ENCODE measurements at regions not wholly inside any gene's neighbourhood (a gene's known extent, or its start where the extent isn't known, plus 50 kb on each side); places are given as distances from the start of the nearest gene placed in this dataset.

DNA sequence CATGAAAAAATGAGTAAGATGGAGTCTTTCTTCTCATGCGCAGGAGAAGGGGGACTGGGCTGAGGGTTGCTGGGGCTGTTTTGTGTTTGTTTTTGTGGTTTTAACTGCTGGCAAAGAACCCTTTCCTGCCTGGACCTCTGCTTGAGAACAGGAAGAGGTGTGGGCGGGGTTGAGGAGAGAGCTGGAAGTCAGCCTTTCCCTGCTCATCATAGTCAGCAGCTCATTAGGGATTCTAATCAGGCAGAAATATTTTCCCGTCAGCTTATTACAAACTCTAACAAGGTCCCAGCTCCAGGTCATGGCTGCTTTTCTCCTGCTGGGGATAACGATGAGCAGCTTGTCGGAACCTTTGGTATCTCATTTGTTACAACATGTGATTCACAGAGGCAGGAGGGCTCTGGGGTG is 185.0 kb upstream of the NRXN3 start:
- Histone ChIP-seq H3K27me3 (ENCODE audit: control insufficient read depth, insufficient read depth, low read length) (peaks cover 11% of the 10 kb centered on the region), H3K4me3 (ENCODE audit: low read depth, low read length) (no peak overlapping the region), H3K36me3 (ENCODE audit: control insufficient read depth, insufficient read depth, low read length) (no peaks in the 10 kb centered on the region)
- TF ChIP-seq CTCF (IDR thresholded peaks at IDR 0.05; ENCODE audit: insufficient read depth, low read length, poor library complexity, severe bottlenecking), result no peak
- DNase-seq (ENCODE audit: low read depth), result no peak

DNA sequence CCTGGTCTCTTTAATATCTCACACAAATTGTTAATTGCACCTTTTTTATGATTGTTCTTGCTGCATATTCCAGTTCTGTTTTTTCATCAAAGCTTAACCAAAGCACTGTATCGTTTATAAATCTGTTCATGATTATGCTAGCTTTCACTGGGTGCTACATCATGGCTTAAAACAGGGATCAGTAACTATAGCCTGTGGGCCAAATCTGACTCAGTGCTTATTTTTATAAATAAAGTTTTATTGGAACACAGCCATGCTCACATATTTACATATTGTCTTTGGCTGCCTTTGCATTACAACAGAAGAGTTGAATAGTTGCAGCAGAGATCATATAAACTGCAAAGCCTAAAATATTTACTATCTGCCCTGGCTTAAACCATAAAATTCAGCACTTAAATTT is 183.4 kb upstream of the NRXN3 start:
- no peak for DNase-seq (ENCODE audit: low read depth)
- no peak for TF ChIP-seq CTCF (IDR thresholded peaks at IDR 0.05; ENCODE audit: insufficient read depth, low read length, poor library complexity, severe bottlenecking)
- Histone ChIP-seq H3K4me3 (ENCODE audit: low read depth, low read length) (no peak overlapping the region), H3K36me3 (ENCODE audit: control insufficient read depth, insufficient read depth, low read length) (no peaks in the 10 kb centered on the region), H3K27me3 (ENCODE audit: control insufficient read depth, insufficient read depth, low read length) (peaks cover 3% of the 10 kb centered on the region)

GRCh38 chr14:77988096-77988870 is 181.9 kb upstream of the NRXN3 start:
- DNase-seq (ENCODE audit: low read depth), result no peak
- Histone ChIP-seq H3K4me3 (ENCODE audit: low read depth, low read length) (no peak overlapping the region), H3K36me3 (ENCODE audit: control insufficient read depth, insufficient read depth, low read length) (no peaks in the 10 kb centered on the region), H3K27me3 (ENCODE audit: control insufficient read depth, insufficient read depth, low read length) (no peaks in the 10 kb centered on the region)
- no peak for TF ChIP-seq CTCF (IDR thresholded peaks at IDR 0.05; ENCODE audit: insufficient read depth, low read length, poor library complexity, severe bottlenecking)

GRCh38 chr14:77988970-77989369 is 181.2 kb upstream of the NRXN3 start:
- H3K36me3 ChIP-seq (ENCODE audit: control insufficient read depth, insufficient read depth, low read length), result no peaks in the 10 kb centered on the region
- peak; percentile 82 for DNase-seq (ENCODE audit: low read depth)
- H3K27me3 ChIP-seq (ENCODE audit: control insufficient read depth, insufficient read depth, low read length), result no peaks in the 10 kb centered on the region
- H3K4me3 ChIP-seq (ENCODE audit: low read depth, low read length), result no peak overlapping the region
- TF ChIP-seq CTCF (IDR thresholded peaks at IDR 0.05; ENCODE audit: insufficient read depth, low read length, poor library complexity, severe bottlenecking), result peak; percentile 10

DNA sequence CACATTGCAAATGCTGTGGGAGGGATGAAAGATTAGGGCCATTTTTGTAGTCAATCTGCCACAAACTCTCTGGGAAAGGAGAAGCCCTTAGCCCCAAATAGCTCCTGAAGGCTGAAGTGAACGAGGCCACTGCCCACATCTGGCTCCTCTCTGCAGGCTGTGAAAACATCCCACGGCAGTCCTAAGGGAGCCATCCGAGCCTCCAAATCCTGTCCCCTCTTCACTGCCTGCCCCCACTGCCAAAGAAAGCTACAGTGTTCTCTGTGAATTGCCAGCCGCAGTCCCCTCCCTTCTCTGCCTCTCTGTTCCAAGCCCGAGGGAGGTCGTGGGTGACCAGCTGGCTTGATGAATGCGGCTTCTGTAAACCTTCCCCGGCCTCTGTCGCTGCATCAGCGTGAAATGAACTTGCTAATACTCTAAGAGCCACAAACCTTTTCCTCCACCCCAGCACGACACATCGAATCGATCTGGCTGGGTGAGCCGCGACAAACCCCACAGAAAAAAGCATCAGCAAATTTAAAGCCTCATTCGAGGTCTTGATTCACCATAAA is 180.7 kb upstream of the NRXN3 start:
- no peak overlapping the region for H3K4me3 ChIP-seq (ENCODE audit: low read depth, low read length)

More for the DNA sequence above, 180.7 kb upstream of the NRXN3 start:
- Histone ChIP-seq H3K27me3 (ENCODE audit: control insufficient read depth, insufficient read depth, low read length) (no peaks in the 10 kb centered on the region), H3K36me3 (ENCODE audit: control insufficient read depth, insufficient read depth, low read length) (no peaks in the 10 kb centered on the region)
- no peak for DNase-seq (ENCODE audit: low read depth)
- TF ChIP-seq CTCF (IDR thresholded peaks at IDR 0.05; ENCODE audit: insufficient read depth, low read length, poor library complexity, severe bottlenecking), result no peak

Data from kidney epithelial cell (primary cell).